GM19438 (cell line): ENCODE measurements at regions not wholly inside any gene's neighbourhood (a gene's known extent, or its start where the extent isn't known, plus 50 kb on each side); places are given as distances from the start of the nearest gene placed in this dataset.
"Not testable (repeated sequence)": the region's sequence is repeated elsewhere in the genome, so short reads cannot be mapped to it uniquely, and the experiment has no call there.

Experiments used
- ATAC-seq: cut with Tn5 transposase; IDR thresholded peaks from one replicate; pipeline ENCODE4 v1.9.1; 2021; ENCODE audit warnings: low read depth; ENCODE audit not compliant: unreplicated experiment

DNA sequence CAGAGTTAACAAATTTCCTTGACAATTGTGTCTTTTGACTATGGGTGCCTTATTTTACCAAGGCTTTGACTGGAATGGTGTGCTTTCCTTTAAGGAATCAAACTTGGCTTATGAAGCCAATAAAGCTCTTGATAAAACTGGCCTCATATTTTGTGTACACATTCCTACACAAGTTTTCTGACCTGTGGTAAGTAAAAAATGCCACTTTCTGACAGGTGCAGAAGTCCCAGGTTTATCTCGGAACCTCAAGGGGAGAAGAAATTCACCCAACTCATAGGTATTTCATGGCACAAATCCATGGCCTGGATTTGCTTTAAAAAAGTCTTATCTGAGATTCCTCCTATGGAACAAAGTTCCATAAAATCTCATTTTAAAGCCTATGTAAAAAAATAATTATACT lies 880.6 kb upstream of the LRATD1 start:
- ATAC-seq, result no peak

DNA sequence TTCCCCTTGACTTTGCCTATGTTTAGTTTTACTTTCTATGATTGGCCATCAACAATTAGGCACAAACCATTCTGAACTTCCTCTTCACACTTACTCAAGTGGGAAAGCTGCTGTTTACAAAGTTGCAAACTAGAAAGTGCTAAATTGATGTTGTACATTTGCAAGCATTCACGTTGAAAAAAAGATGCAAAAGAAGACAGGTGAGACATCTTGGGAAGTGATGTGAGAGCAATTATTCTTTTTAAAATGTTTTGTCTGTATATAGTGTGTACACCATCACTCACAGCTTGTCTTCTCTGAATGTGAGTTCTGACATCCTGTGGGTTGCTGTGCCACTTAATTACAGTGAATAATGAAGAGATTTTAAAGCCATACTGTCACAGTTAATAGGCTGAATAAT lies 874.1 kb upstream of the LRATD1 start:
- ATAC-seq, result no peak

DNA sequence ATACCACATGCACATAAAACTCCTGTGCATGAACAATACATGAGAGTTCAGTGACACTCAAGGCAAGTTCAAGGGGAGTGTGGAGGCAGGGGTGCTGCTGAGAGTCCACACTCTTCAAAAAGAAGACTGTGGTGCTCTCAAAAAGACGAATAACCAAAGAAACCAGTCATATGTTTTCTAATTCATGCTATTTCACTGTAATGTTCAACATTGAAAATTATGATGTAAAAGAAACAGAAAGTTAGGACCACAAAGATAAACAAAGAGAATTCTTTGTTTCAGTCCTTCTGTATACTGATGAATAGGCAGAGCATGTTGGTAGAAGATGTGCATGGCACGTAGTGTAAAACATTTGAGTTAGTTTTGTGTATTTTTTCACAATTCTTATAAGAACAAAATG lies 864.2 kb upstream of the LRATD1 start:
- ATAC-seq, result no peak

DNA sequence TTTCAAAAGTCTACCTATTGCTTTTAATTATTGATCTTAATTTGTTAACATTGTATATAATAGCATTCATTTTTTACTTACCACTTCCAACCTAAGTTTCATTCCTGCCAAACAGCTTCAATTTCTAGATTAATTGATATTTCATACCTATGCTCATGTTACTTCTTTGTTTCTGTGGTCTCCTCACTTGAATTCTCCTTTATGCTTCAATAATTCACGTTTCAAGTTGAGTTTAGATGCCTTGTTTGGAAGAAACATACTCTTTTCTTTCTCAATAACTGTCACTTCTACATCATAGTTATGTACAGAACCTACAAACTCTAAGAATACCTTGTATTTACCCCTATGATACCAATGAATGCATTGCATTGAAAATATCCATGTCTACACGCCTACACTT lies 862.2 kb upstream of the LRATD1 start:
- ATAC-seq, result no peak

DNA sequence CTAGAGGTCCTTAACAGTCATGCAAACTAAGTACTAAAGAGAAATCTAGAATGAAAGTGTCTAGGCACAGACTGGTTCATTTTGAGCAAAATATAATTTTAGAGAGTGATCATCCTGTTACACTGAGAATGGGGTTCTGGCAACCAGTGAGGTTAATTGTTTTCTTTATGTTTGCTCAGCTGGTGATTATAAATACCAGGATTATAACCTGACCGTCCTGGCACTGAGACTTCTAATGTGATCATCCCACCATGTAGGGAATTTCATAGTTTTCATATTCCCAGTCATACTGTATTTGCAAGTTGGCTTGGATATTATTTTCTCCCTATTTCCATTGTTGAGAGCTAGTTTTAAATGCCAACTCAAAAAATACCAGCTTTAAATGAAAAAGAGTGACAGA lies 852.5 kb upstream of the LRATD1 start:
- no peak for ATAC-seq

DNA sequence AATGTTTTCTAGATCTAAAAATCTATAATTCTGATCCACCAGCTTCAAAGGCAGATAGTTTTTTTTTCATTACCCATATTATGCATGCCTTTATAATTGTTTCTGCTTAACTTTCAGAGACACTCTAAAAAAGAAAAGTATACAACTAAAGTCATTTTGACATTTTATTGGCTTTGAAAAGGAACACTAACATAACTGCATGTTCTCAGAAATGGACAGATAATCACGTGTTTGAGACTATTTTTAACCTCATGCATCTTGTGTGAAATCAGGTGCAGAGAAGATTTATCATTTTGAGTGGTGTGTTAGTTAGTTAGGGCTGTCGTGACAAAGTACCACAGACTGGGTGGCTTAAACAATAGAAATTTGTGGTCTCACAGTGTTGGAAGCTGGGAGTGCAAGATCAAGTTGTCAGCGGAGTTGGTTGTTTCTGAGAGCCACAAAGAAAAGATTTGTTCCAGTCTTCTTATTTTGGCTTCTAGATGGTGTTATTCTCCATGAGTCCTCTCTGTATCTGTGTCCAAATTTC lies 841.4 kb upstream of the LRATD1 start:
- ATAC-seq, result no peak

DNA sequence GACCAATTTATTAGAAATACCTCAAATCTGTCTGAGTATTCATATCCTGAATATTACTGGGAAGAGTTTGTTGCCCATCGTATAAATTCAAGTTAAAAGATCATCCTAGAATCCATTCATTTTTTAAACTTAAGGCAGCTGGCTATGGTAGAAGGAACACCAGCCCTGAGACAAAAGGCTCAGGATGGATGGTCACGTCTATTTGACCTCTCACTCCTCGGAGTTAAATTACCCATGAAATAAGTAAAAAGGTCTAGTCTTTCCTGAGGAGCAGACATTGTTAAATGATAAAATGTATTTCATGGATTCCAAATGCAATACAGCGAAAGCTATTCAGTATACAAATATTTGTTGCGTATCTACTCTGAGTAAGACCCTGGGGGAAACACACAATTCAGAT lies 826.0 kb upstream of the LRATD1 start:
- ATAC-seq, result no peak

DNA sequence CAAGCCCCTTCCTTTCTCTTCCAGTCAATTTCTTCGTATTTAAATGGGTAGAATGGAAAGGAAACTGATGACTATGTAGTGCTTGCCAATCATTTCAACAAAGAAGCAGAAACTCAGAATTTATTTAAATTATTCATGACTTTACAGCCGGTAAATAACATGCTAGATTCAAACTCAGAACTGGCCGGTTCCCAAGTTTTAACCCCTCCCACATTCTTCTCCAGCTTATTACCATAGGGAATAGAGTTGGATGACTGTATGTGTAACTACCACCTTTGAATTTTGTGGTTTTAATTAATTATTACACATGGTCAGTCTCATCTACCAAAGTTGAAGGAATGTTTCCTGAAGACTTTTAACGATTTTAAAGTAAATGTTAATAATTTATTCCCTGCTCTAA lies 819.3 kb upstream of the LRATD1 start:
- no peak for ATAC-seq

DNA sequence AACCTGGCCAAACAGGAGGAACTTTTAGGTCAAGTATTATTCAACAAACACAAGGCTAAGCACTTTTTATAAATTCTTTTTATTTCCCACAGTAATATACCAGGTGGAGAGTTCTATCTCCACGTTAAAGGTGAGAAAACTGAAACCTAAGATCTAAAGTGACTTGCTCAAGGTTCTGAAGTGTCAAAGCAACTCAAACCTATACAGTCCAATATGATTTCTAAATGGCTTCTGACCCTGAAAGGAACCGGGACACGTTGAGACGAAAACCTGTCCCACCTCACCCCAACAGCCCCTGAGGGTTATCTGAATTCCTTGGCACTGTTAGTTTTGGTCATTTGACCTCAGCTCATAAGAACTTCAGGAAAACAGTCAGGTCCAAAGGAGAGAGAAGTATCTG lies 814.5 kb upstream of the LRATD1 start:
- no peak for ATAC-seq

DNA sequence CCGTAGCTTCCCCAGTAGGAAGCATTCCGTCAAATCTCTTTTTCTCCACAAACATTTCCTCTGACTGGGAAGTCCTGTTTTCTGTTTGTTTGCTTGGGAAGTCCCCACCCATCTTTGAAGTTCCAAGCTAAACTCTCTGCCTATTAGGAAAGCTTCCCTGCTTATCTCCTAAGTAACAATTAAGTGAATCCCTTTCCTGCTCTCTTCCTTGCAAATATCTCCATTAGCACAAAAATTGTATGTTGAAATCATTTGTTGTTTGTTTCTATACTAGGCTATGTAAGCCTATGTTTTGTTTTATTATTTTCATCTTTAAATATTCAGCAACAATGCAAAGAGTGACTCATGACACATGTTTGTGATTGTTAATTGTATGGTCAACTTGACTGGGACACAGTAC lies 812.6 kb upstream of the LRATD1 start:
- no peak for ATAC-seq

DNA sequence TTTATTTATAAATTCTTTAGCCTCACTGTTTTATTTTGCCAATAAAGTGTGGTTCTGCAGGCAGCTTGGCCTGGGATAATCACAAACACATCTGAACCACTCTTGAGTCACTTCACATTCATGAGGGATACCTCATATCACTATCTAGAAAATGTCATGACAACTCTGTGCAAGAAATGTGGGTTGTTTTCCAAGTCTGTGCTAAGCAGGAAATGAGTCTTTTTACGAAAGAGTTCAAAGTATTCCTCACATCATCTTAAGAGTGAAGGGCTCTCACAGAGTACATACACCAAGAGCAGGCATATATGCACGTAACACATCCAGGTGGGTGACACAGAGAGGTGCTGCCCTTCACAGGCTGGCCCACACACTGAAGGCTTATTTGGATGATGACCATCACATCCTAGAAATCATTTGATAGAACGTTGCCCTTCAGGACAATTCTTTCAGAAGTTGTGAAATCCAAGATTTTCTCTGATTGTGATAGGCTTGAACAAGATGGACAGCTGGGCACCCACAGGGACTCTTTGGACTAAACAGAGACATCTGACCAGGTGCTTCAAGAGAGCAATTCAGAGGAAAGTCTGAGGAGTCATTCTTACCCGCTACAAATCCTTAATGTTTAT lies 811.1 kb upstream of the LRATD1 start:
- no peak for ATAC-seq

DNA sequence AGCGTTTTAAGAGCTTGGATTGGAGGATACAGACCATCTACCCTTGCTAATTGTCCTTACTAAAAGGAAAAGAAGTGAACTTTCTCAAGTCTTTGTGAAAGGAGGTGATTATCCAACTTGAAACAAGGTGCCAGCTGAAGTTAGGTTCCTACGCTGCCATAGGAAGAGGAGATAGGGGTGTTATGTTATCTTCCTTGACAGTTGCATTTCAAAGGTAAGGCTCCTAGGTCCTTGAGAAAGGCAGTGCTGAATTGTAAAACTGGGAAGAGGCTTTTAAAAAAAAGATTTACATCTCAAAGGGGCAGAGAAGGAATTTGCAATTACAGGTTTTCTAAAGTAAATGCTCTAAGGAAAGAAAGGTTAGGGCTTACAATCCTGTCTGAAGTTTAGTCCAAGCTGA lies 810.2 kb upstream of the LRATD1 start:
- ATAC-seq, result no peak

DNA sequence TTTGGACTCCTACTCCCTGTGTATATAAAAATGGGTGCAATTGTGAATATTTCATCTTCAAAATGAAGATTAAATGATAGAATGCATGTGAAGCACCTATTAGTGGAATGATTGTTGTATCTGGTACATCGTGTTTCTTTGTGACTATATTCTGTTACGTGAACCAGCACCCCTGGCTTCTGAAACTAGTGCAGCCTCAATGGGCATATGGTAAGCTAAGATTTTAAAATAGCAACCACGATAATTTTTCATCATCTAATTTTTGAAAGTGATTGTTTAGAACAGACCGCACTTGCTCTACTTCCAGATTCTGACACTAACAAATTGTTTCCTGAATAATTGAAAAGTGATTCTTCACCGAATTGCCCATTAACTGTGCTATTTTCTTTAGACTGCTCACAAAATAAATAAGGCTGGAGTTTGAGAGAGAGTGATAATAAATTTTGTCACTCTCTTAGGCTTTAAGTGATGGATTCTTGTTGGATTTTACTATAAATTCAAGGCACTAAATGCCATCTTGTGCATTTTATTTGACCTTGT lies 806.1 kb upstream of the LRATD1 start:
- ATAC-seq, result no peak

DNA sequence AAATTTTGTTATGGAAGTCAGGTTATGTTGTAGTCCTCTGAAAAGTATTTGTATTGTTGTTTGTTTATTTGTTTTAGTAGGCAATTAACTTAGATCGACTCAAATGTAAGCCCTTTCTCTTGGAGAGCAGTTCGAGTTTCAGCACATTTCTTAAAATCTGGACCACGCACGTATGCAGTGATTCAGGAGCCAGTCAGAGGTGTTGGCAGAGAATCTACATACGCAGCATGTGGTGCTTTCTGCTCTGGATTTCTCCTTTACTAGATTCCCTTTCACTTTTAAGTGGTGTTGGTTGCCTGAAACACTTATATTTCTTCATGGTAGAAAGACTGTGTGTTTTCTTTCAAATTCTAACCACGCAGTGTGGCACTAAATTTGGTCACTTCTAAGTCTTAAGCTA lies 773.9 kb upstream of the LRATD1 start:
- ATAC-seq, result no peak

DNA sequence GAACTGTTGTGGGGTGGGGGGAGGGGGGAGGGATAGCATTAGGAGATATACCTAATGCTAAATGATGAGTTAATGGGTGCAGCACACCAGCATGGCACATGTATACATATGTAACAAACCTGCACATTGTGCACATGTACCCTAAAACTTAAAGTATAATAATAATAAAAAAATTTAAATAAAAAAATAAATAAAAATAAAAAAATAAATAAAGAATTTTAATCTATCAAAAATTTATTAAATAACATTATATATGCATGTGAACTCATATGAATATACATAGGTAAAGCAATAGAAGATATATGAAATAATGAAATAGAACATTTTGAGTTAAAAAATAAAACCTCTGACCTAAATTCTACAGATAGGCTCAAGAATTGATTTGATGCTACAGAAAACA lies 764.2 kb upstream of the LRATD1 start:
- ATAC-seq, result not testable (repeated sequence)

DNA sequence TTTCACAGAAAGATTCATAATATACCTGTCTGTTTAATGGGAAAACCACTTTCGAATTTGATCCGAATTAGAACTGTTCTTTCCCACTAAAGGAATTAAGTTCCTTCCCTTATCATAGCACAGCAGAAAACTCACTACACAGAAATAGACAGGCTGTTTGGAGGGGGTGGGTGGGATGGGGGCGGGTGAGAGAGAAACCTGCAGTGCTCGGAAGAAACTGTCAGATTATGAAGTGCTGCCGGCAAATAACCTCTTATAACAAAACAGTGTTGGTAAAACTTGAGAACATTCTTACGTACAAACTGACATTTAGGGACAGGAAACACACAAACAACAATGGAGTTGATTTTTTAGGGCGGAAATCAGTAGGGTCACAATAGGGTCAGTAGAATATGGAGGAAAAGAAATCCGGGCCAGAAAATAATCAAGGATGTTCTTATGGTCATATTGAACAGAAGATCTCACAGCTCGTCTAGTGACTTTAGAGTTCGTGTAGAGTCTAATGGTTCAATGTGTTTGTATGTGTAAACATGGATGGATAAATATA lies 756.0 kb upstream of the LRATD1 start:
- no peak for ATAC-seq

DNA sequence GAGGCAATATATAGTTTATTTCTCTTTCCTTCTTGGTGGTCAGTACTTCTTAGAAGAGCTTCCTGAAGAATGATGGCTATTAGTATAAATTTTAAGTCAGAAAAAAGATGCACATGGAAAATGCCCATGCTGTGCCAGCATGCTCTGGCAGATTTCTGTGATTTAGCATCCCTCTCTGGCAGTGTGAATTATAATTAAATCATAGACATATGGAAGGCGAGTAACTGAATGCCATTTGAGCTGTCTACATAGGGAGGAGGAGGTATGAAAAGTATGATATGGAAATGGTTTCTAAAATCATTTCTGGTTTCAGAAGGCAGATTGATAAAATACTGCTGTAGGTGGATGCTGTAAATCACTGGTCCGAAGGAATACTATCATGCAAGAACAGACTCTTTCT lies 754.9 kb upstream of the LRATD1 start:
- no peak for ATAC-seq

DNA sequence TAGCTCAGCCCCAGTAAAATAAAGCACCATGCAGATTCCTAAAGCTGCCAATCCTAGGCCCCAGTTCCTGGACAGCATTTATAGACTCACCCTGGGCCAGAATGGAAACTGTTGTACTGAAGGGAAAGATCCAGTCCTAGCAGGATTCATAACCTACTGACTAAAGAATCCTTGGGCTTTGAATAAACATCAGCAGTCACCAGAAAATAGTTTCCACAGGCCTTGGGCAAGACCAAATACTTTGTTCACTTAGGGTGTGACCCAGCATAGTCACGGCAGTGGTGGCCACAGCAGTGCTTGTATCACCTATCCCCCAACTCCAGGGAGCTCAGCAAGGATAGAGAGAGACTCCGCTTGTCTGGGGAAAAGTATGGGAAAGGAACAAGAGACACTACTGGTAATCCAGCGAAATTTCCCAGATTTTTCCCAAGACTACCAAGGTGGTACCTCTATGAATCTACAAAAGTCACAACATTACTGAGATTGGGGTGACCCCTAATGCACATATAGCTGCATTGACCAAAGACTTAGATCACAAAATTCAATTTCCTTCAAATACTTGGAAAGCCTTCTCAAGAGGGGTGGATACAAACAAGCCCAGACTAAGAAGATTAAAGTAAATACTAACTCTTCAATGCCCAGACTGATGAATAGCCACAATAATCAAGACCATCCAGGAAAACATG lies 748.1 kb upstream of the LRATD1 start:
- ATAC-seq, result no peak

DNA sequence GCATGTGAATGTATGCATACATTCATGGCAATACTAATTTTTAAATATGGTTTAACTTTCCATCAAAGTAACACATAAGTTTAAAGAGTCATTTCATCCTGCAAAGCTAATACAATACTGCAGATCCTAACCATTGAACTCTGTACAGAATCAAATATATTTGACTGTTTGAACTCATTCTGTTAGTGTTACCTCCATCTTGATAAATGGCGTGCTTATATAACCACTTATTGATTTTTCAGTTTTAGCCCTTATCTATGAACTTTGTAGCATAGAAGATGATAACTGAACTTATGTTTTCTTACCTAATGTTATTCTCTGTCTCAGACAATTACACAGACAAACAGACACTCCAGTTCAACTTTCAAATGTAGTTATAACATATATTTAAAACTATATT lies 731.0 kb upstream of the LRATD1 start:
- ATAC-seq, result no peak

DNA sequence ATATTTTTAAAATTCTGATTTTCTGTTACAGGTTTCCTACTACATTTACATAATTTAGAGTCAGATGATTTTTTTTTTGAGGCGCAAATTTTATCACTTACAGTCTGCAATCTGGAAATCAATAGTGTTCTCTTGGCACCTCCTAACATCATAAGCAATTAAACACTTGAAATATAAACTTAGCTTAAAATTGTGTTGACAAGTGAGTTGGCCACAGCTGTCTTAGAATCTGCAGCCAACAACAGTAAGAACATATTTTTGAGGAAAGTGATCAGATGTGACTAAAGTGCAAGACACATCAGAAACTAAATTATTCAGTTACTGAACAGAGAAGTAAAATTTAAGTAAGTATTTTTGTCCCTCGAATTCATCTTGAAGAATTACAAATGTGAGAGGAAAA lies 726.7 kb upstream of the LRATD1 start:
- no peak for ATAC-seq

DNA sequence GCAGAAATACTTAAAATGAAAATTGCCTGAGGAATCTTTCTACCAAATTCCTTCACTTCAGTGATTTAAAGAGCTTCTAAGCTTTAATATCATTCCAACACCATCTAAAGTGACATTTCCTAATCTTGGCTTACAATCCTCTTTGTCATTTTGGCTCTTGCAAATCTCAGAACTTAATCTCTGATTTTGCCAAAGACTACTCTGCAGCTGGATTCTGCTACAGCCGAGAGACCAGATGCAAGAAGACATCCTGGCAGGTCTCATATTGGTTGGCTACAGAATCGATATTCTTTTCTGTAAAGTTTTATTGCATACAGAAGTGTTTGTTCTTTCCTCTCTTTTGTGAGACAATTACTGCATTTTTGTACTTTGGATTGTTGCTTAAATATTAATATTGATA lies 716.5 kb upstream of the LRATD1 start:
- ATAC-seq, result no peak

DNA sequence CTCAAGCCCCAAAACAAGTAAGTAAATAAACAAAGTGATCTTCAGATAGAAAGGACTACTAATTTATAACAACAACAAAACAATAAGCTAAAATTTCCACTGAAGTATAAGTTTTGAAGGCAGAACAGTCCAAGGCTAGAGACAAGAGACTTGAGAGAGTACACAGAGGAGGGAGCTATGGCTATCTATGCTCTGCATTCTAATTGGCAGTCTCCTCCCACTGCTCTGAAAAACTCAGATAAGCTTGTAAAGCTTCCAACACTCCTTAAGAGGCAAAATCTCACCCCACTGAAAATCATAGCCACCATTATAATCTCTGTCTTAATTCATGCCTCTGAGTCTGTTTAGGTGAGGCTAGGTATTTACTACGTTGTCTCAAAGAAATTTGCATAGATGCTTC lies 714.6 kb upstream of the LRATD1 start:
- no peak for ATAC-seq
